ENCODE measurements at regions not wholly inside any gene's neighbourhood (a gene's known extent, or its start where the extent isn't known, plus 50 kb on each side); places are given as distances from the start of the nearest gene placed in this dataset.

GRCh38 chr4:129422277-129422676, 326.3 kb downstream of the C4orf33 start:
- H3K4me1 Mint-ChIP-seq (ENCODE audit: low read depth): no peaks in the 10 kb centered on the region
- TF ChIP-seq, protein P1, sequence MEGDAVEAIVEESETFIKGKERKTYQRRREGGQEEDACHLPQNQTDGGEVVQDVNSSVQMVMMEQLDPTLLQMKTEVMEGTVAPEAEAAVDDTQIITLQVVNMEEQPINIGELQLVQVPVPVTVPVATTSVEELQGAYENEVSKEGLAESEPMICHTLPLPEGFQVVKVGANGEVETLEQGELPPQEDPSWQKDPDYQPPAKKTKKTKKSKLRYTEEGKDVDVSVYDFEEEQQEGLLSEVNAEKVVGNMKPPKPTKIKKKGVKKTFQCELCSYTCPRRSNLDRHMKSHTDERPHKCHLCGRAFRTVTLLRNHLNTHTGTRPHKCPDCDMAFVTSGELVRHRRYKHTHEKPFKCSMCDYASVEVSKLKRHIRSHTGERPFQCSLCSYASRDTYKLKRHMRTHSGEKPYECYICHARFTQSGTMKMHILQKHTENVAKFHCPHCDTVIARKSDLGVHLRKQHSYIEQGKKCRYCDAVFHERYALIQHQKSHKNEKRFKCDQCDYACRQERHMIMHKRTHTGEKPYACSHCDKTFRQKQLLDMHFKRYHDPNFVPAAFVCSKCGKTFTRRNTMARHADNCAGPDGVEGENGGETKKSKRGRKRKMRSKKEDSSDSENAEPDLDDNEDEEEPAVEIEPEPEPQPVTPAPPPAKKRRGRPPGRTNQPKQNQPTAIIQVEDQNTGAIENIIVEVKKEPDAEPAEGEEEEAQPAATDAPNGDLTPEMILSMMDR (IDR thresholded peaks at IDR 0.05): no peak
- no peak for DNase-seq
- no peak overlapping the region for H3K27ac Mint-ChIP-seq
- H3K9me3 Mint-ChIP-seq: peaks cover 11% of the 10 kb centered on the region
- H3K27me3 Mint-ChIP-seq (ENCODE audit: insufficient read depth): no peaks in the 10 kb centered on the region
- H3K36me3 Mint-ChIP-seq (ENCODE audit: low read depth): no peaks in the 10 kb centered on the region
- no peak overlapping the region for H3K4me3 Mint-ChIP-seq

DNA sequence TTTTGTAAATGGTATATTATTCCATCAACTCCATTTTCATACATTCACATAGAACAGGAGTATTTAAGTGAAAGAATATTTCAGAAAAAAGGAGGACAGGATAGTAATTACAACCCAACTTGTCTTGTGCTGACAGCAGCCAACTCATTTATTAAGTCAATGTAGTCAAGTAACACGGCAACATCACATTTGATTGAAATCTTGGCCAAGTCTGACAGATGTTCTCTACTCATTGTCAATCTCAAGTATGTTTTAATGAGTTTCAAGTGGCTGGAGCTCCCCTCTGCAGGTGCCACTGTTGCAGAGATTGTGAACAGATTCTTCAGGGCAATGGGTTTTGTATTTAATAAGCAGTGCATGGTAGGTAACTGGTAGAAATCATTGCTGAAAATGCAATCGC, 332.5 kb downstream of the C4orf33 start:
- H3K27me3 Mint-ChIP-seq (ENCODE audit: insufficient read depth): no peaks in the 10 kb centered on the region
- H3K9me3 Mint-ChIP-seq: peaks cover 11% of the 10 kb centered on the region
- no peaks in the 10 kb centered on the region for H3K4me1 Mint-ChIP-seq (ENCODE audit: low read depth)
- no peak overlapping the region for H3K27ac Mint-ChIP-seq
- H3K4me3 Mint-ChIP-seq: no peak overlapping the region
- DNase-seq: no peak
- TF ChIP-seq, protein P1 (IDR thresholded peaks at IDR 0.05): no peak
- H3K36me3 Mint-ChIP-seq (ENCODE audit: low read depth): no peaks in the 10 kb centered on the region

DNA sequence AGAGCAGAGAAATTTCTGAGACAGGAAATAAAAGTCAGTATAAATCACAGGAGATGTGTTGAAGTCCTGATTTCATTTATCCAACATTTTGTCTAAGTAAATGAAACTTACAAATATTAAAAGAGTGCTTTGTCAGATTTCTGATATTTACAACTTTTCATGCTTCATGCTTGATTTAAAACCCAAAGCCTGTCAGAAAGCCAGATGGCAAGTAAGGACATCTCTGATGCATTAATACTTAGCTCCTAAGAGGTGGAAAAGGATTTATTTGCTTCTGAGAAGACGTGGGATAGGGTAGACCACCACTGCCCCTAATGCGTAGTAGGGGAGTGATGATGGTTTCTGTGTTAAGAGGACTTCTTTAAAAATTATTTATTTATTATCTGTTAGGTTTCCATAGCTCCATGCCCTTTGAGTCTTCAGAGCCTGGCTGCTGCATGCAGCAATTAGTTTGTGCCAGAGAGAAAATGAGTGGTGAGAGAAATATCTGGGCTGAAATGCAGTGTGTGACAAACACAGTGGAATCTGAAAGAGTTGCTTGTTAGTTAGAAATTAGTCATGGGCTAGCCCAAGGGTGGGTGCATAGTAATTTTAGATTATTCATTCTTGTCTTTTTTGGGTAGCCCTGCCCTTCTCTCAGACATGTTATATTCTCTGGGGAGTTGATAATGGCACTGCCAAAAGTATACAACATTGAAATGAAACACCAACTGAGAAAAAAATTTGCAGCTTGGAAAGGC, 333.8 kb downstream of the C4orf33 start:
- TF ChIP-seq, protein P1 (IDR thresholded peaks at IDR 0.05): no peak
- Mint-ChIP-seq H3K4me1 (ENCODE audit: low read depth) (no peaks in the 10 kb centered on the region), H3K27ac (no peak overlapping the region), H3K36me3 (ENCODE audit: low read depth) (no peaks in the 10 kb centered on the region), H3K27me3 (ENCODE audit: insufficient read depth) (no peaks in the 10 kb centered on the region), H3K4me3 (no peak overlapping the region), H3K9me3 (peaks cover 16% of the 10 kb centered on the region)
- no peak for DNase-seq

- no peak overlapping the region for H3K27ac Mint-ChIP-seq
- TF ChIP-seq, protein P1 (IDR thresholded peaks at IDR 0.05): no peak
Measured at GRCh38 chr4:129437347-129437746, 341.4 kb downstream of the C4orf33 start.

GRCh38 chr4:129438456-129438981, 342.6 kb downstream of the C4orf33 start:
- H3K36me3 Mint-ChIP-seq (ENCODE audit: low read depth): no peaks in the 10 kb centered on the region
- no peak overlapping the region for H3K4me3 Mint-ChIP-seq
- no peaks in the 10 kb centered on the region for H3K4me1 Mint-ChIP-seq (ENCODE audit: low read depth)
- H3K9me3 Mint-ChIP-seq: peaks cover 25% of the 10 kb centered on the region
- TF ChIP-seq, protein P1 (IDR thresholded peaks at IDR 0.05): no peak
- H3K27me3 Mint-ChIP-seq (ENCODE audit: insufficient read depth): 0 out of 2 replicates have a peak, but pooled peaks cover 1% of the 10 kb centered on the region
- no peak for DNase-seq
- no peak overlapping the region for H3K27ac Mint-ChIP-seq

More at GRCh38 chr4:129437347-129437746, 341.4 kb downstream of the C4orf33 start:
- Mint-ChIP-seq H3K27me3 (ENCODE audit: insufficient read depth) (0 out of 2 replicates have a peak, but pooled peaks cover 1% of the 10 kb centered on the region), H3K4me1 (ENCODE audit: low read depth) (no peaks in the 10 kb centered on the region), H3K36me3 (ENCODE audit: low read depth) (no peaks in the 10 kb centered on the region), H3K9me3 (peaks cover 21% of the 10 kb centered on the region), H3K4me3 (no peak overlapping the region)
- DNase-seq: no peak
